AG10803 (cell line): ENCODE measurements at regions not wholly inside any gene's neighbourhood (a gene's known extent, or its start where the extent isn't known, plus 50 kb on each side); places are given as distances from the start of the nearest gene placed in this dataset.

Experiments
- DNase-seq: peaks from one replicate; pipeline ENCODE4 v3.0.0; 2010; ENCODE audit warnings: low read depth
- H3K4me3 ChIP-seq: 2 replicates; pipeline ENCODE4 v1.5.1; 2011; ENCODE audit warnings: mild to moderate bottlenecking, low read length, control low read depth
- TF ChIP-seq, protein P1 (sequence below): conservative IDR thresholded peaks from 2 replicates; pipeline ENCODE4 v1.5.1; 2011; ENCODE audit warnings: mild to moderate bottlenecking, low read length, control low read depth, inconsistent platforms

DNA sequence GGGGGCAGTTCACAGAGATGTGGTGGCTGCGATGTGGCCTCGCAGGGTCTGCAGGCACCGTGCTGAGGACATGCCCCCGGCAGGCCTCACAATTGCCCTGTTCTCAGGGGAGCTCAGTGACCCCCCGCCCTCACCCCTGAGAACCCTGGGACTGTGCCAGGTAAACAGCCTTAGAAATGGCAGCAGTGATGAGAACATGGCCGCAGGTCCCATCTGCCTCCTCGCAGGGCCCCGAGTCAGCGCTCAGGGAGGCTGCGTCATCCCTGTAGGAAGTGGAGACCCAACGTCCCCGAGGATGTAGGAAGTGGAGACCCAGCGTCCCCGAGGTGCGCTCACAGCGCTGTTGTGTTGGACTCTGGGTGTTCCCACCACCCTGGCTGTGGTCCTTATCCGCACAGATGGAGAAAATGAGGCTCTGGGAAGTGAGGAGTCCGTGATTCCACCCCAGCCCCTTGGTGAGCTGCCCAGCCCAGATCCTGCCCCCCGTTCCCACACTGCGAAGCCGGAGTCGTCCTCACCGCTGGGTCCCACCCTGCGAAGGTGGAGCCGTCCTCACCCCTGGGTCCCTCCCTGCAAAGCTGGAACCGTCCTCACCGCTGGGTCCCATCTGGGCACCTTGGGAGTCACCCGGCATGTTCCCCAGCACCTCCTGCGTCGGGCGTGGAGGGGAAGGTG, 1086.8 kb downstream of the BRD1 start:
- TF ChIP-seq, protein P1, sequence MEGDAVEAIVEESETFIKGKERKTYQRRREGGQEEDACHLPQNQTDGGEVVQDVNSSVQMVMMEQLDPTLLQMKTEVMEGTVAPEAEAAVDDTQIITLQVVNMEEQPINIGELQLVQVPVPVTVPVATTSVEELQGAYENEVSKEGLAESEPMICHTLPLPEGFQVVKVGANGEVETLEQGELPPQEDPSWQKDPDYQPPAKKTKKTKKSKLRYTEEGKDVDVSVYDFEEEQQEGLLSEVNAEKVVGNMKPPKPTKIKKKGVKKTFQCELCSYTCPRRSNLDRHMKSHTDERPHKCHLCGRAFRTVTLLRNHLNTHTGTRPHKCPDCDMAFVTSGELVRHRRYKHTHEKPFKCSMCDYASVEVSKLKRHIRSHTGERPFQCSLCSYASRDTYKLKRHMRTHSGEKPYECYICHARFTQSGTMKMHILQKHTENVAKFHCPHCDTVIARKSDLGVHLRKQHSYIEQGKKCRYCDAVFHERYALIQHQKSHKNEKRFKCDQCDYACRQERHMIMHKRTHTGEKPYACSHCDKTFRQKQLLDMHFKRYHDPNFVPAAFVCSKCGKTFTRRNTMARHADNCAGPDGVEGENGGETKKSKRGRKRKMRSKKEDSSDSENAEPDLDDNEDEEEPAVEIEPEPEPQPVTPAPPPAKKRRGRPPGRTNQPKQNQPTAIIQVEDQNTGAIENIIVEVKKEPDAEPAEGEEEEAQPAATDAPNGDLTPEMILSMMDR = no peak
- no peak for DNase-seq
- no peak overlapping the region for H3K4me3 ChIP-seq

DNA sequence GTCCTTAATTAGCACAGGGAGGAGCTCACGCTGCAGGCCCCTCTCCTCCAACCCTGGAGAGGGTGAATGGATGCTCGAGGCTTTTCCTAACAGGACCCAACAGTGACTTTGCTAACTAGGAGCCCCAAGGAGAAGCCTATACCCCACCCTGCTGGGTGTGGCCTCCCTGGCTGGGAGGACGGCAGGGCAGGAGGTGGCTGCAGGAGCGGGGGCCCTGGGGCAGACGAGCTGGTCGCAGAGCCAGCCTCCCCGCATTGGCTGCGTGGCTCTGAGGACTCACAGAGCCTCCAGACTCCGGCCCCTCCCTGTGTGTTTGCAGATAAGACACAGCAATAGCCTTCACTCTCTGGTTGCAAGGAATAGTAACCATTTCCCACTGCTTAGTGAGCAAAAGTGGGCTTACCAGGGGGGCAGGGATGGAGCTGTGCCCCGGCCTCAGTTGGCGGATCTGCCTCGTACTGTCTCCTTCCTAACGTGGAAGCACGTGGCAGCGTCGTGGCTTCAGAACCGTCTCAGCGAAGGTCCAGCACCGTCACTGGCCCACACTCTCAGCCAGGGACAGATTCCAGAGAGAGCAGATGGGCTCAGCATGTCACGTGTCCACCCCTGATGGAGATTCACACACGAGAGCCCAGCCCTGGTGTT, 1087.5 kb downstream of the BRD1 start:
- TF ChIP-seq, protein P1 = no peak
- no peak for DNase-seq
- H3K4me3 ChIP-seq = no peak overlapping the region

DNA sequence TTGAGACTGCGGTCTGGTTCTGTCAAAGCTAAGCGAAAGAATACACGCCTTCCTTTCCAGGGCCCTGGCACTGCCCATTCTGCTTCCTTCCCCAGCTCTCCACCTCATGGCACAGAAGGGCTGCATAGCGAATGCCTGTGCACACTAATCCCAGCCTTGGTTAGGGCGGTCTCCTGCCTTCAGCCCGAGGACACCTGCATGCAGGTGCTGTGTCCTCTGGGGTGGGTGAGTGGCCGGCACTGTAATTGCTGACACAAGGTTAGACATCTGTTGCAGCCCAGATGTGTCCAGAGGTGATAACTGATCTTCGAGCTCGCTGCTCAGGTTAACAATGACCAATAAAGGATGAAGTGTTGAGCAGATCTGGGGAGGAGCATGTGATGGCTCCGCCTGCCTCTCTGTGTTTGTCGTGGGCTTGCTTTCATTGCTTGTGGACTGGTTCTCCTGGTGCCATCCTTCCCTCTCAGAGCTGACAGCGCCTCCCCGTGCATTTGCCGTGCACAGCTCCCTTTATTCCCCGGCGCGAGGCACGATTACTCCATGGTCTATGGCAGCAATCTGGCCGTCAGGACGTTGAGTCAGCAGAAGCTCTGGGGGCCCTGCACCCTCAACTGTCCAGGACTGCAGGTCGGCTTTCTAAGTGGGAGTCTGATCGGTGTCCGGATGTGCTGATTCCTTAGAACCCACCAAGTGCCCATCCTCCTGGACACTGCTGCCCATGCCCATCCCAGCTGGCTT, 1088.2 kb downstream of the BRD1 start:
- TF ChIP-seq, protein P1 = no peak
- H3K4me3 ChIP-seq = no peak overlapping the region
- no peak for DNase-seq

DNA sequence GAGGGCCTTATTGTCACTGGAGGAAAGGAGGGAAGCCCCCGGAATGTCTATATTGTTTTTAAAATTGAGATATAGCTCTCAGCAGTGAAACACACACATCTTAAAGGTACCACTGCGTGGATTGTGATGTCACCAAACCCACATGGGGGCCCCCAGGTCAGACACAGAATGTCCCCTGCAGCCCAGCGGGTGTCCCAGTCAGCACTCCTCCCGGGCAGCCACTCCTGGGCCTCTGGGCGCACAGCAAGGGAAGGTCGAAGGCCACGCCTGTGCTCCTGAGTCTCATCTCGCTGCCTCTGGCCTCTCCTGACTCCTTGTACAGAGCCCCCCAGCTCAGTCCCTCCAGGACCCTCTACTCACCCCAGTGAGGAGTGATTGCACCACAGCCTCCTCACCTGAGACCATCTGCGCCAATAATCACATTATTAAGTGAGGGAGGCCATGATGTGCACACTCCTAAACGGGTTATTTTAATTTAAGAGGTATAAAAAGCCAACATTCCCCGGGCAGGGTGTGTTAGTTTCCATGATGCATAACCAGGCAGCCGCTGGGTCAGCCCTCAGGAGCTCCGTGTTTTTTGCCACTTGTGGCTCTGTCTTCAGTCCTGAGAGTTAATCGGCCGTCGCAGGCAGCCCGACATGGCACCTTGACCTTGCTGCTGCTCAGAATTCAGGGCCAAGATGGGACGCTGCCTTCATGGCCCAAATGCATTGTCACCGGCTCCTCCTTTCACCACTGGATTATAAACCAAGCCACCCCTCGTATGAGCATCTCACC, 1089.3 kb downstream of the BRD1 start:
- no peak overlapping the region for H3K4me3 ChIP-seq
- TF ChIP-seq, protein P1 = no peak
- no peak for DNase-seq

DNA sequence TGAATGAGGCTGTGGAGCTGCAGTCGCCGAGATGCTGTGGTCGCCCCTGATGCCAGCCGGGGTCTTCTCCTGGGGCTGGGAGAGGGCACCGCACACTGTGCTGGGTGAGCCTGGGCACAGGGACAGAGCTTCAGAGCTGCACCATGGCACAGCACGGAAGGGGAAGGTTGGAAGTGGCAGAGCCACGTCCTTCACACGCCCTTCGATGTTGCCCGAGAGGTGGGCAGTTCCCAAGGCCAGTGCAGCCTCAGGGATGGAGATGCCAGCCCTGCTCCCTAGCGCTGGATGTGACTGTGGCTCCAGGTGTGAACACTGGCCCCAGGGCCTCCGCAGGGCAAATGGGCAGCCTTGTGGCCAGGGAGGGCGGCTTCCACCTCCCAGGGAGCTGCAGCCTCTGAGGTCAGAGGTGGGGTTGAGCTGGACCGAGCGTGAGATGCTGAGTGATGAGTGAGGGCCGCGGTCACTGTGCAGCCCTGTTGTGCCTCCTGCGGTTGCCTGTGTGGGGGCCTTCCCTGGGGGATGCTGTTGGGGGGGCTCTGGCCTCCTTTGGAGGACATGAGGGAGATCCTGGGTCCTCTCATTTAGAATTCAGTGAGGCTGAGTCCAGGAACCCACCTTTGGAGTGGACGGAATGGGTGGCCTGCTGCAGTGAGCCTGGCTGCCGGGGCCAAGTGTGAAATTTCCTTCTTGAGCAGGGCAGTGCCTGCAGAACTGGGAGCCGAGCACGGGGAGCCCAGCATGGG, 1090.0 kb downstream of the BRD1 start:
- H3K4me3 ChIP-seq = no peak overlapping the region
- no peak for DNase-seq
- TF ChIP-seq, protein P1 = no peak

DNA sequence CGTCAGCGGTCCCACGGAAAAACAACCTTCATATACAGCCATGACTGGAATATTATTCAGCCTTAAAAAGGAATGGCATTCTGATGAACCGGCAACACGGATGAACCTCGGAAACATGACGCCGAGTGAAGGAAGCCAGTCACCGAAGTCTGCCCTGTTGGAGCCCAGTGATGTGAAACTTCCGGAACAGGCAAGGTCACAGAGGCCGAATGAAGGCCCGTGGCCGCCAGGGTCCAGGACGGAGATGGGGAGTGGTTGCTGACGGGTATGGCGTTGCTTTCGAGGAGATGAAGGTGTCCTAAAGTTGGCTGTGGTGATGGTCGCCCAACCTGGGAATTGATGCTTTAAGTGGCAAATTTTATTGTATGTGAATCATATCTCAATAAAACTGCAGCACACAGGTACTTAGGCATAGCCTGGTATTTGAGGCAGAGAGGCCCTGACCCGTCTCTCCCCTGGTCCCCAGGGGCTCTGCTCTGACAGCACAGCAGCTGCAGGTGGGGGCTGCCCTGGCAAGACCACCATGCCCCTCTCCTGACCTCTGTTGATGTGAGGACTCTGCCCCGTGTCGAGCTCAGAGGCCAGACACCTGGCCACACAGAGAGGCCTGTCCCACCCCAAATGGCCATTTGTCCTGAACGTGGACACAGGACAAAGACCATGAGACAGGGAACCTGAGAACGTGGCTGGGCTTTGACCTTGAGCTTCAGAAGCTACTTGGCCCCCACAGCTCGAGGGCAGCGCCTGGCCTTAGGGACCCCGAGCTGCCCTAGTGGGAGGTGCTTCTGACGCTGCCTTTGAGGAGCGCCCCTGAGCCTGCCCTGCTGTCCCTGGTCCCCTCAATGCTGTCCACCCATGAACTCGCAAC, 1090.8 kb downstream of the BRD1 start:
- TF ChIP-seq, protein P1 = no peak
- no peak overlapping the region for H3K4me3 ChIP-seq
- no peak for DNase-seq
